AG20443 (cell line): ENCODE measurements at regions not wholly inside any gene's neighbourhood (a gene's known extent, or its start where the extent isn't known, plus 50 kb on each side); places are given as distances from the start of the nearest gene placed in this dataset.

Source experiments
- DNase-seq: peaks from one replicate; pipeline ENCODE4 v3.0.0; 2012; ENCODE audit warnings: low spot score, mixed read lengths

DNA sequence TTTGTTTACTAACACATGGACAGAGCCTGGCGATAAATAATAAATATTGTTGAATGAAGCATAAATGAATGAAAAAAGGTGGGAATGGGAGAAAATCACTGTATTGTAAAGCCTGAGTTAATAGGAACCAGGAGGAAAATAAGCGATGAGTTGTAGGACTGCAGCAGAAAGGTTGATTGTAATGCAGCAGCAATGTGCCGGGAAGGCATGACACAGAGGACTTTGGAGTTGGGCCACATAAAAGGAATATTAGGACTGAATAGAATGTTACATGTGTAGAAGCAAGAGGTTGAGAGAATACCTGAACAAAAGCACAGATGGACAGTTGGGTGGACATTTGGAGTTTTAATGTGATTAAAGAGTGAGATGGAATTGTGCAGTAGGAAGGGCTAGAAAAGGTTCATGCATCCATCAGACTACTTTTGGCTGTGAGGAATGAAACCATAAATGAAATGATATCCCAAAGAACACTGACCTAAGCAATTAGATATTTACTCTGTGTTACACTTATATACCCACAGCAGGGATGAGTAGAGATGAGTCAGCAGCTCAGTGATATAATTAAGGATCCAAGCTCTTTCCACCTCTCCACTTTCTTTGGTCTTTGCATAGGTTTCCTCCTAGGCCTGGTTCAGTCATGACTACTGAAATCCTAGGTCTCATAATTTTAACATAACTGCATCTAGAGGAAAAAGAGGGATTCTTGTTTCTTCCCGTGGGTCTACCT is 55.4 kb downstream of the CCER1 start:
- no peak for DNase-seq

DNA sequence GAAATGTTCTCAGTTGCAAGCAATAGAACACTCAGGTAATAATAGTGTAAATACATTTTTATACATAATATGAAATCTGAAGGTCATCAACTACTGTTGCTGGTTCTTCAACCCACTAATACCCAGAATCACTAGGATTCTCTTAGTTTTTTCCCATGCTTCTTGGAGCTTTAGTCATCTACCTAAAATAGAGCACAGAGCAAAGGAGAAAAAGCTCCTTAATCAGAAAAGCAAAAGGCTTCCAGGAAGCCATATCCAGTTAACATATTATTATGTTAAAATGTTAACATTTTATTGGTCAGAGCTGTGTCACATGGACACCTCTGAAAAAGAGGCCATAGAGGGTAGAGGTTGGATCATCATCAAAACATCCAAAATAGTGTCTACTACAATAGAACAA is 57.0 kb downstream of the CCER1 start:
- DNase-seq: no peak

DNA sequence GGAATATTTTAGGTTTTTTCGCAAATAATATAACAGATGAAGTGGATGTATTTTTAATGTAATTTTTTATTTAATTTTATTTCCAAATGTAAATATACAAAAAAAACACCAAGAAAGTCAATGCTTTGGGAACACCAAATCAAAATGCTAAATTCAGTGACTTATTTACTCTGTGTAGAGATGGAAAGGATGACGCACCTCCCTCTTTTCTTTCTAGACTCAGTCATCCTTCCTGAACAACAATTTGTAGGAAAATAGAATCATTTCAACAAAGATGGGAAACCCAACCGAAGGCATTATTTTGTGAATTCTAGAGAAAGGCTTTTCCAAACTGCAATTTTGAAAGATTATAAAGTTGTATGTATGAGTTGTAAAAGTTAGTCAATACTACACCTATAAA is 57.7 kb downstream of the CCER1 start:
- no peak for DNase-seq

GRCh38 chr12:90896821-90897220 is 58.2 kb downstream of the CCER1 start:
- no peak for DNase-seq

GRCh38 chr12:90896164-90896563 is 58.8 kb downstream of the CCER1 start:
- peak; percentile 39 for DNase-seq

DNA sequence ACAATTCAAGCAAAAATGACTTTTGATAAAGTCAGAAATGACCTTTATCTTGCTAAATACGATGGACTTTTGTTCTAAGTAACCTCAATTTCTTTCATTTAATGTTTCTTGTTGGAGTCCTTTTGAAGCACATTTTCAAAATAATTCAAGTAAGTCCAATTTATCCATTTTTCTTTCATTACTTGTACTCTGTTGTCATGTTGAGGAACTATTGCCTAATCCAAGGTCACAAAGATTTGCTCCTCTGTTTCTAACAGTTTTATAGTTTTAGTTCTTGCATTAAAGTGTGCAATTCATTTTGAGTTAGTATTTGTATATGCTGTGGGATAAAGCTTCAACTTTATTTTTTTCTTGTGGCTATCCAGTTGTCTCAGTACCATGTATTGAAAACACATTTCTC is 66.7 kb downstream of the CCER1 start:
- DNase-seq: no peak

DNA sequence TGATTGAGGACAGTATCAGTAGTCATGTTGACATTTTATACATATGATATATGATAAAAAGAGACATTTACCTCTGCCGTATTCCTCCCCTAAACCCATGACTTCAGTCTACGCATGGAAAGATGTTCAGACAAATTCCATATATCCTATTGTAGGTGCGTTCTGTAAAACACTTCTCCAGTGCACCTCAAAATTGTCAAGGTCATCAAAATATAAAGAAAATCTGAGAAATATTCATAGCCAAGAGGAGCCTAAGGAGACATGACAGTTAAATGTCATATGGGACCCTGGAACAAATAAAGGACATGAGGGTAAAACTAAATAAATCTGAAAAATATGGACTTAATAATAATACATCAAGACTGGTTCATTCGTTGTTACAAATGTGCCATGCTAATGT is 71.5 kb downstream of the CCER1 start:
- DNase-seq: no peak

GRCh38 chr12:90871726-90872096 is 83.3 kb downstream of the CCER1 start:
- no peak for DNase-seq

DNA sequence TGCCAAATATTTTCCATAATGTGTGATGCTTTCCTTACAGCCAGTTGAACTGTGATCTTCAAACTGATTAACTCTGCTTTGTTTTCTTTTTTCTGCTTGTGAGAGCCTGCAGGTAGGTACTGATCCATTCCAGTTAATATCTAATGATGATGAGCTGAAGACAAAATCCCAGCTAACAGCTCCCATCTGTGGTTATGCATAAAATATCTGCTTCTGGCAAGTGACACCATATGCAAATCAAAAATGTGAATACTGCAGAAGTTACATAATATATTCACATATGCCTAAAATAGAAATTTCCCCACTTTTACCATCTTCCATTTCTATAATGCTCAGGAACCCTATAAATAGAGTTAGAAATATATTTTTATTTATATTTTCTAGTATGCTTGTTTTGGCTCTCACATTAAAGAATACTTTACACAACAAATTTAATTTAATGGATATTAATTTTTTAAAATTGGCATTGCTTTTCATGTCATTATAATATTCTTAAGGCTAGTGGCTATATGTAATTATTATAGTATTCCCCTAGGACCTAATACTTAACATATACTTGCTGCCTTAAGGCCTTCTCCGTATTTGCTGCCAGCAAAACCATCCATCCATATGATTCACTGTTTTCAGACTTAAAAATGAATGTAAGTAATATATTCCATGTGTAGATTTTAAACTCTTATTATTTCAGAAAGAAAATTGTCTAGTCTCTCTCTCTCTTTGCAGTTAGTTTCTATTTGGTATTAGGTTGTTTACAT is 83.8 kb downstream of the CCER1 start:
- DNase-seq: no peak

DNA sequence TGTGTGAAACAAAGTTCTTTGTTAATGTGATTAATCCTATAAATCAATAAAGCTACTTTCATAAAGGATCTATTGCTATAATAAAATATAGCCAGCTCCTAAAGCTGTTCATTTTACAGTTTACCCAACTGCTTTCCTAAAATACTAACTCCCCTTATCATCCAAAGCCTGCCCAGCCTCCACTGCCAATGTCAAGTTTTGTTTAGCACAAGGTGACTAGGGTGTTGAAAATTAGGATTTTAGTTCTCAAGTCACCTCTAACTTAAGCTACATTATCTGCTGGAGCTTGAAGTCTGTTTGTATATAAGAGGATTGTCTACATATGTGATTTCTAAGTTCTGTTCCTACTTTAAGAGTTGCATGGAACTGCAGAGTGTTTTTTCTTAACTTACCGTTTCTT is 86.3 kb downstream of the CCER1 start:
- no peak for DNase-seq

DNA sequence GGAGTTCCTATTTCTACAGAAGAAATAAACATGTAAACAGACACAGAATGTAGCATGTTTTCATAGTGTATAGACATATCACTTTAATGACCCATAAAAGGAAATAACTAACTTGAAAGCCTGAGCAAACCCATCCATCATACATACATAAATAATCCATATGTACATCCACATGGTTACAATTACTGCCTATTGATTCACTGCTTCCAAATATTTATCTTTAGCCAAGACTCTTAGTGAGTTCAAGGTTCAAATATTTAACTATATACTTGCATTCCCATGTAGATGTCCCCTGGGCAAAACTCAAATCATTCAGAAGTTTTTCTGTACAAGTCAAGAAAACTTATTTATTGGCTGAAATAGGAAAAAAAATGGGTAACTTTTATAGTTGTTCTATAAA is 95.4 kb downstream of the CCER1 start:
- DNase-seq: no peak

- no peak for DNase-seq
Observed at GRCh38 chr12:90858252-90858651, 96.7 kb downstream of the CCER1 start.

GRCh38 chr12:90855534-90855933 is 99.4 kb downstream of the CCER1 start:
- no peak for DNase-seq

GRCh38 chr12:90854136-90854689 is 100.8 kb downstream of the CCER1 start:
- DNase-seq: peak; percentile 43

GRCh38 chr12:90851800-90852718 is 102.9 kb downstream of the CCER1 start:
- no peak for DNase-seq

DNA sequence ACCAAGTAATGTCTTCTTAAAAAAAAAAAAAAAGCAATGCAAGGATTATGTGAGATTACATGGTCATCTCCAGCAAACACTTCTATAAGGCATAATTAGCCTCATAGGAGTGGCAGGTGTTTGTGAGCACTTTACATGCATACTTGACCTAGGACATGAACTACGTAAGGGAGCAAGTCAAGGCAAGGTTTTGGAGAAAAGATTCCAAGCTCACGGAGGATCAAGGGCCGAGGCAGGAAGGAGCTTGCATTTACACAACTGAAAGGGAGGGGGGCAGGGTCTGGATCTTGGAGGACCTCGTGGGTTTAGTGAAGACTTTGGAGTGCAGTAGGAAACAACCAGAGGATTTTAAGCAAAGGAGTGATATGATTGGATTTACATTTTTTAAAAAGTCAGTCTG is 112.5 kb downstream of the CCER1 start:
- DNase-seq: no peak

GRCh38 chr12:90841336-90841735 is 113.6 kb downstream of the CCER1 start:
- DNase-seq: no peak

DNA sequence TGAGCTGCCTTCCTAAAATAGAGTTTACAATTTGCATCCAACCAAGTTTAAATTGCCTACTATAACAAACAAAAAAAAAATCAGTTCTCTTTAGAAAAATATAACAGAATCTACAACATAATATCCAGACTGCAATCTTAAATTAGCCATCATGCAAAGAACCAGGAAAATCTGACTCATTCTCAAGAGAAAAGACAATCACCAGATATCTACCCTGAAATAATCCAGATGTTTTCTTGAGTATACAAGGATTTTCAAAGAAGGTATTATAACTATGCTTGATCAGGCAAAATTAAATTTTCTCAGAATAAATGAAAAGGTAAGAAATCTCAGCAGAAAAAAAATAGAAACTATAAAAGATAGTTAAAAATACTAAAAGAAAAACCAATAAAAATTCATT is 115.6 kb downstream of the CCER1 start:
- DNase-seq: no peak

DNA sequence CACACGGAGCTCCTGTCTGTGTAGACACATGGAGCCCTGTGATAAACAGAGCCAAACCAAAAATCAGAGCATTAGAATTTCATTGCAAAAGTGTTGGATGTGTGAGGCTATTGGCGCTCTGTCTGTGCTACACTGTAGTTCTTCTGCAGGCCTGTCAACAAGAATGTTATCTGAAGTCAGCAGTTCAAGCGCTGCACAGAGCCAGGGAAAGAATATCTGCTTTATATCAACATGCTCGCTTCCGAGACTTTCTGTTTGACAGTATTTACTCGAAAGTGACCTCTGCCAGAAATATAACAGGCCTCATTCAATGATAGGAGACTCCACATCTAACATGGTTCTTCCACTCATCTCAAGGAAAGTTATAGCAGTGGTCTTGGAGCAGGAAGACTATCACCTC is 118.3 kb downstream of the CCER1 start:
- DNase-seq: no peak

GRCh38 chr12:90833228-90833627 is 121.7 kb downstream of the CCER1 start:
- no peak for DNase-seq

GRCh38 chr12:90832427-90832826 is 122.5 kb downstream of the CCER1 start:
- no peak for DNase-seq

DNA sequence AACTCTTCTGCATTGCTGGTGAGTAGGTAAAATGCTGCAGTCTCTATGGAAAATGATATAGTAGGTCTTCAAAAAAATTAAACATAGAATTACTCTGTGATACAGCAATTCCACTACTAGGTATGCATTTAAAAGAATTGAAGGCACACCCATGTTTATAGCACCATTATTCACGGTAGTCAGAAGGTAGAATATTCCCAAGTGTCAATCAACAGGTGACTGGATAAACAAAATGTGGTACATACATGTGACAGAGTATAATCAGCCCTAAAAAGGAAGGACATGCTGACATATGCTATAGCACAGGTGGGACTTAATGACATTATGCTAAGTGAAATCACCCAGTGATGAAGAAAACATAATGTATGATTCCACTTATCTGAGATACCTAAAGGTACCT is 123.3 kb downstream of the CCER1 start:
- no peak for DNase-seq
